Hepatocyte (in vitro differentiated cells): ENCODE measurements at regions not wholly inside any gene's neighbourhood (a gene's known extent, or its start where the extent isn't known, plus 50 kb on each side); places are given as distances from the start of the nearest gene placed in this dataset.

ENCODE experiments used
- EZH2phosphoT487 ChIP-seq: fragments of 200-600 bp; sonication (generic); IDR thresholded peaks from one replicate; pipeline ENCODE4 v1.6.1; 2018; ENCODE audit warnings: antibody characterized with exemption, mild to moderate bottlenecking, low read depth, moderate library complexity; ENCODE audit not compliant: unreplicated experiment, severe bottlenecking
- TF ChIP-seq, protein P1 (sequence below): fragments of 200-600 bp; sonication (generic); IDR thresholded peaks from 2 replicates; pipeline ENCODE4 v1.5.1; 2016; ENCODE audit warnings: antibody characterized with exemption, mild to moderate bottlenecking; ENCODE audit not compliant: poor library complexity

DNA sequence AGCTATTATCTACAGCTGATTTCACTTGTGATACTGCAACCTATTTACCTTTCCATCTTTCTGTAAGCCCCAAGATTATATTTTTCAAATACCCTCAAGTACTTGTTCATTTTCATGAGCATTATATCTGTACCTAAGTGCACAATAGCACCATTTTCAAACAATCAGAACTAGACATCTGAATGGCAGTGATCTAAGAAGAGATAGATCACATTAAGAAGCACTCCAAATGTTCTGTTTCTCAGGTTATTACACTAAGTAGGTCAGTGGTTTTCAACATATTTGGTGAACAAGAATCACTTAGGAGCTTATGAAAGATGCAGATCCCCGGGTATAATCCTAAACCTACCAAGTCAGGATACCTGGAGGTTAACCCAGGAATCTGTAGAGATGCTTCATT is 872.7 kb downstream of the DCDC2C start:
- TF ChIP-seq, protein P1, sequence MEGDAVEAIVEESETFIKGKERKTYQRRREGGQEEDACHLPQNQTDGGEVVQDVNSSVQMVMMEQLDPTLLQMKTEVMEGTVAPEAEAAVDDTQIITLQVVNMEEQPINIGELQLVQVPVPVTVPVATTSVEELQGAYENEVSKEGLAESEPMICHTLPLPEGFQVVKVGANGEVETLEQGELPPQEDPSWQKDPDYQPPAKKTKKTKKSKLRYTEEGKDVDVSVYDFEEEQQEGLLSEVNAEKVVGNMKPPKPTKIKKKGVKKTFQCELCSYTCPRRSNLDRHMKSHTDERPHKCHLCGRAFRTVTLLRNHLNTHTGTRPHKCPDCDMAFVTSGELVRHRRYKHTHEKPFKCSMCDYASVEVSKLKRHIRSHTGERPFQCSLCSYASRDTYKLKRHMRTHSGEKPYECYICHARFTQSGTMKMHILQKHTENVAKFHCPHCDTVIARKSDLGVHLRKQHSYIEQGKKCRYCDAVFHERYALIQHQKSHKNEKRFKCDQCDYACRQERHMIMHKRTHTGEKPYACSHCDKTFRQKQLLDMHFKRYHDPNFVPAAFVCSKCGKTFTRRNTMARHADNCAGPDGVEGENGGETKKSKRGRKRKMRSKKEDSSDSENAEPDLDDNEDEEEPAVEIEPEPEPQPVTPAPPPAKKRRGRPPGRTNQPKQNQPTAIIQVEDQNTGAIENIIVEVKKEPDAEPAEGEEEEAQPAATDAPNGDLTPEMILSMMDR: no peak
- TF ChIP-seq EZH2phosphoT487: no peak
